ENCODE measurements at regions not wholly inside any gene's neighbourhood (a gene's known extent, or its start where the extent isn't known, plus 50 kb on each side); places are given as distances from the start of the nearest gene placed in this dataset.

- DNase-seq (ENCODE audit: low spot score): no peak
Observed at GRCh38 chrX:39889704-39890103, 208.1 kb downstream of the BCOR start.

GRCh38 chrX:39890807-39891206 is 207.0 kb downstream of the BCOR start:
- no peak for DNase-seq (ENCODE audit: low spot score)

- no peak for DNase-seq (ENCODE audit: low spot score)
Observed at GRCh38 chrX:39891781-39892180, 206.0 kb downstream of the BCOR start.

- no peak for DNase-seq (ENCODE audit: low spot score)
Observed at GRCh38 chrX:39893417-39894338, 204.1 kb downstream of the BCOR start.

- DNase-seq (ENCODE audit: low spot score): peak; percentile 28
Observed at GRCh38 chrX:39894683-39895082, 203.1 kb downstream of the BCOR start.

GRCh38 chrX:39895218-39896110 is 202.3 kb downstream of the BCOR start:
- DNase-seq (ENCODE audit: low spot score): peak; percentile 52

GRCh38 chrX:39896951-39897740 is 200.6 kb downstream of the BCOR start:
- DNase-seq (ENCODE audit: low spot score): peak; percentile 59

GRCh38 chrX:39897741-39898097 is 200.0 kb downstream of the BCOR start:
- DNase-seq (ENCODE audit: low spot score): no peak

GRCh38 chrX:39898147-39898546 is 199.6 kb downstream of the BCOR start:
- DNase-seq (ENCODE audit: low spot score): no peak

- no peak for DNase-seq (ENCODE audit: low spot score)
Observed at GRCh38 chrX:39899059-39899458, 198.7 kb downstream of the BCOR start.

- no peak for DNase-seq (ENCODE audit: low spot score)
Observed at GRCh38 chrX:39899856-39900776, 197.6 kb downstream of the BCOR start.

- DNase-seq (ENCODE audit: low spot score): no peak
Observed at GRCh38 chrX:39900777-39901170, 197.0 kb downstream of the BCOR start.

GRCh38 chrX:39903343-39903742 is 194.4 kb downstream of the BCOR start:
- DNase-seq (ENCODE audit: low spot score): peak; percentile 27

GRCh38 chrX:39903937-39904336 is 193.8 kb downstream of the BCOR start:
- peak; percentile 81 for DNase-seq (ENCODE audit: low spot score)

GRCh38 chrX:39904816-39905537 is 192.8 kb downstream of the BCOR start:
- DNase-seq (ENCODE audit: low spot score): no peak

GRCh38 chrX:39905538-39905891 is 192.2 kb downstream of the BCOR start:
- DNase-seq (ENCODE audit: low spot score): no peak

GRCh38 chrX:39905946-39906345 is 191.8 kb downstream of the BCOR start:
- DNase-seq (ENCODE audit: low spot score): peak; percentile 46

- DNase-seq (ENCODE audit: low spot score): peak; percentile 96
Observed at GRCh38 chrX:39907964-39908661, 189.6 kb downstream of the BCOR start.

GRCh38 chrX:39909996-39910395 is 187.8 kb downstream of the BCOR start:
- DNase-seq (ENCODE audit: low spot score): no peak

GRCh38 chrX:39910651-39911050 is 187.1 kb downstream of the BCOR start:
- DNase-seq (ENCODE audit: low spot score): no peak
